Common myeloid progenitor, CD34-positive (primary cell): ENCODE measurements at regions not wholly inside any gene's neighbourhood (a gene's known extent, or its start where the extent isn't known, plus 50 kb on each side); places are given as distances from the start of the nearest gene placed in this dataset.

Experiments
- CTCF ChIA-PET: fragments of 350-600 bp; sonication (Branson Sonifier 250); formaldehyde crosslinking; loops from one replicate; lab custom pipeline; 2021; ENCODE audit warnings: antibody characterized with exemption; lab: Charles Lee
- POLR2A ChIA-PET: fragments of 350-600 bp; sonication (Branson Sonifier 250); formaldehyde crosslinking; loops from one replicate; lab custom pipeline; 2021; ENCODE audit warnings: antibody characterized with exemption; lab: Charles Lee
- DNase-seq, 3 donors: peaks; one replicate each; pipeline versions ENCODE4 v3.0.0 to v3.0.0-alpha.2; 2013
- H3K27ac ChIP-seq, 2 experiments: 1 replicate in 1 of 2; 2 replicates in 1 of 2; pipeline ENCODE4 v1.7.0; 2013; ENCODE audit warnings: inconsistent platforms in 2 of 2, low read length in 2 of 2, mild to moderate bottlenecking in 2 of 2, low read depth in 1 of 2, moderate library complexity in 1 of 2; ENCODE audit not compliant: severe bottlenecking in 2 of 2, insufficient read depth in 1 of 2, poor library complexity in 1 of 2
- H3K27me3 ChIP-seq, 5 experiments: replicated peaks in 2 of 5; 1 replicate in 3 of 5; 2 replicates in 2 of 5; pipeline versions ENCODE4 v1.6.1 to v1.7.0; 2013; ENCODE audit warnings: low read length in 4 of 5, mild to moderate bottlenecking in 2 of 5, moderate library complexity in 2 of 5, inconsistent platforms in 1 of 5; ENCODE audit not compliant: insufficient read depth in 5 of 5, control insufficient read depth in 4 of 5
- H3K36me3 ChIP-seq, 4 experiments: 1 replicate in 2 of 4; 2 replicates in 2 of 4; pipeline versions ENCODE4 v1.6.1 to v1.7.0; 2013; ENCODE audit warnings: low read length in 3 of 4, control low read depth in 1 of 4, mild to moderate bottlenecking in 1 of 4; ENCODE audit not compliant: control insufficient read depth in 4 of 4, insufficient read depth in 4 of 4
- H3K4me1 ChIP-seq, 4 experiments: 1 replicate in 3 of 4; 2 replicates in 1 of 4; pipeline versions ENCODE4 v1.6.1 to v1.7.1; 2013; ENCODE audit warnings: low read length in 3 of 4, mild to moderate bottlenecking in 3 of 4, control low read depth in 1 of 4, inconsistent platforms in 1 of 4, moderate library complexity in 1 of 4; ENCODE audit not compliant: control insufficient read depth in 4 of 4, insufficient read depth in 4 of 4; ENCODE audit errors: control extremely low read depth in 1 of 4
- H3K4me3 ChIP-seq, 7 experiments: 1 replicate in 4 of 7; 2 replicates in 3 of 7; pipeline versions ENCODE4 v1.5.1 to v1.7.0; 2013; ENCODE audit warnings: mild to moderate bottlenecking in 7 of 7, low read length in 6 of 7, moderate library complexity in 6 of 7, inconsistent platforms in 2 of 7, low read depth in 2 of 7, control low read depth in 1 of 7; ENCODE audit not compliant: insufficient read depth in 4 of 7, control insufficient read depth in 1 of 7; ENCODE audit errors: extremely low read depth in 1 of 7
- H3K9me3 ChIP-seq, 5 experiments: 1 replicate in 4 of 5; 2 replicates in 1 of 5; pipeline versions ENCODE4 v1.6.1 to v1.7.1; 2013; ENCODE audit warnings: low read length in 4 of 5, mild to moderate bottlenecking in 2 of 5, inconsistent platforms in 1 of 5, low read depth in 1 of 5, moderate library complexity in 1 of 5; ENCODE audit not compliant: control insufficient read depth in 4 of 5, insufficient read depth in 2 of 5; ENCODE audit errors: control extremely low read depth in 1 of 5
- WGBS: methylation state at CpG from one replicate; pipeline ENCODE4 v1.1.5; 2013; ENCODE audit not compliant: insufficient coverage; 5-methylcytosine and 5-hydroxymethylcytosine counted together

GRCh38 chr21:32834211-32834915 is 62.8 kb upstream of the PAXBP1 start:
- POLR2A ChIA-PET = interaction anchor here (0.8 kb wide), 1 partner anchor 103 kb away, joined by 3 read pairs; no protein-coding TSS in a partner anchor

GRCh38 chr21:32834916-32835235 is 63.3 kb upstream of the PAXBP1 start:
- ChIA-PET POLR2A (no interaction called here), CTCF (interaction anchor here (1.5 to 3.0 kb wide), 4 partner anchors 12 to 292 kb away, joined by 3 to 7 read pairs (median 5); no protein-coding TSS in a partner anchor)
- WGBS = 100% methylated on average over 2 of the region's 5 CpGs
- Histone ChIP-seq H3K4me3 (no peak overlapping the region), H3K9me3 (peaks cover 0 to 6% (median 1%) of the 10 kb centered on the region in 5 experiments), H3K4me1 (peaks cover 0 to 2% (median 0%) of the 10 kb centered on the region in 4 experiments), H3K27ac (no peak overlapping the region), H3K27me3 (peaks cover 0 to 3% (median 3%) of the 10 kb centered on the region in 5 experiments), H3K36me3 (no peaks in the 10 kb centered on the region)
- no peak for DNase-seq

More at GRCh38 chr21:32834211-32834915, 62.8 kb upstream of the PAXBP1 start:
- peaks cover 0 to 3% (median 0%) of the 10 kb centered on the region in 5 experiments for H3K27me3 ChIP-seq
- no CpG with 5 or more reads among the region's 7 CpGs for WGBS
- CTCF ChIA-PET = interaction anchor here (0.9 to 1.7 kb wide), 6 partner anchors 89 to 527 kb away, joined by 3 to 7 read pairs (median 4); no protein-coding TSS in a partner anchor
- no peak overlapping the region for H3K27ac ChIP-seq
- H3K9me3 ChIP-seq = peaks cover 0 to 6% (median 1%) of the 10 kb centered on the region in 5 experiments
- no peak for DNase-seq
- no peak overlapping the region for H3K4me3 ChIP-seq
- no peaks in the 10 kb centered on the region for H3K36me3 ChIP-seq
- H3K4me1 ChIP-seq = peaks cover 0 to 2% (median 0%) of the 10 kb centered on the region in 4 experiments

DNA sequence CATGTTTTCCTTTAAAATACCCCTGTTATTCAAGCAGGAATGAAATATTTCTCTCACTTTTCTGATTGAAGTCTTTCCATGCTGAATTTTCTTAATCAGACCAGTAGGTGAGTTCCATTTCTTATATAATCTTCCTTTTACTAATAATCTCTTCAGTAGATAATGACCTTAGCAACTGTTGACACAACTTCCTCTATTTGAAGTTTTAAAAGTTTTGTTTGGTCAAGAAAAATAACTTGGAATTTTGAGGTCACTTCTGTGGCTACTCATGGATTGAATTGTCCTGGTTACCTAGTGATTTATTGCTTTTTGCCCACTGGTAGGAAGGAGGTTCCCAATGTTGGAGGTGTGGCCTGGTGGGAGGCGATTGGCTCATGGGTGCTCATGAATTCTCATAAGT is 70.6 kb upstream of the PAXBP1 start:
- H3K36me3 ChIP-seq = no peaks in the 10 kb centered on the region
- no peak for DNase-seq
- no peak overlapping the region for H3K4me3 ChIP-seq
- WGBS = no CpG with 5 or more reads among the region's 1 CpG
- H3K27me3 ChIP-seq = peaks cover 0 to 6% (median 0%) of the 10 kb centered on the region in 5 experiments
- peaks cover 0 to 2% (median 0%) of the 10 kb centered on the region in 5 experiments for H3K9me3 ChIP-seq
- H3K4me1 ChIP-seq = no peaks in the 10 kb centered on the region
- POLR2A ChIA-PET = no interaction called here
- CTCF ChIA-PET = no interaction called here
- no peak overlapping the region for H3K27ac ChIP-seq

DNA sequence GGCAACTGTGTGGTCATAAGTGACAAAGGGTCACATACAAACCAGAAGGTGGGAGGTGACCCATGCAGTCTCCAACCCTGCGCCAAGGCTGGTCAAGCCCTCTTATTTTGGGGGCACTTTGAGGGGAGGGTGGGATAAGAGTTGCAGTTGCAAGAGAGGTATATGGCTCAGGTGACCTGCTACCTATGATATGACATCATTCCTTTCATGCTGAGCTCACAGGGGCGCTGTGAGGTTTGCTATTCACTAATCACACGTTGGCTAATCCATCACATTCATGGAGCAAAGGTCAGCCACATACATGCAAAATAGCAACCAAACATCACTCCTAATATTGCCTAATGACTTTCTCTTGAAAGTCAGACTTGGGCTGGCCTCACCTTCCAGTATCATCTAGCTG is 72.0 kb upstream of the PAXBP1 start:
- H3K9me3 ChIP-seq = no peaks in the 10 kb centered on the region
- peaks cover 0 to 7% (median 4%) of the 10 kb centered on the region in 5 experiments for H3K27me3 ChIP-seq
- no peak for DNase-seq
- CTCF ChIA-PET = interaction anchor here (0.9 kb wide), 1 partner anchor 354 kb away, joined by 4 read pairs; no protein-coding TSS in a partner anchor
- H3K4me3 ChIP-seq = no peak overlapping the region
- no peaks in the 10 kb centered on the region for H3K4me1 ChIP-seq
- WGBS = 97% methylated on average over 3 of the region's 3 CpGs
- POLR2A ChIA-PET = no interaction called here
- no peaks in the 10 kb centered on the region for H3K36me3 ChIP-seq
- H3K27ac ChIP-seq = no peak overlapping the region

DNA sequence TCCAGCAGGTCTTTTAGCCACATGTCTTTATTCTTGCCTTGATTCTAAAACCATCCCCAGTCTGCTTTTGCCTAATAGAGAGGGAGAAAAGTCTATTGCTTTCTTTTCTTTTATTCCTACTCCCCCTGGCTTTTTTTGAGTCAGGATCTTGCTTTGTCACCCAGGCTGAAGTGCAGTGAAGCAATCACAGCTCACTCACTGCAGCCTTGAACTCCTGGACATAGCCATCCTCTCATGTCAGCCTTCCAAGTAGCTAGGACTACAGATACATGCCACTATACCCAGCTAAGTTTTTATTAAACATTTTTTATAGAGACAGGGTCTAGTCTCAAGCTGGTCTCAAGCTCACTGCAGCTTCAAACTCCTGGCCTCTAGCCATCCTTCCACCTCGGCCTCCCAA is 72.5 kb upstream of the PAXBP1 start:
- H3K4me3 ChIP-seq = no peak overlapping the region
- CTCF ChIA-PET = interaction anchor here (0.9 kb wide), 1 partner anchor 353 kb away, joined by 4 read pairs; no protein-coding TSS in a partner anchor
- H3K27ac ChIP-seq = no peak overlapping the region
- no peaks in the 10 kb centered on the region for H3K36me3 ChIP-seq
- H3K9me3 ChIP-seq = no peaks in the 10 kb centered on the region
- POLR2A ChIA-PET = no interaction called here
- no peaks in the 10 kb centered on the region for H3K4me1 ChIP-seq
- 89% methylated on average over 1 of the region's 1 CpG for WGBS
- peaks cover 0 to 7% (median 4%) of the 10 kb centered on the region in 5 experiments for H3K27me3 ChIP-seq
- DNase-seq = no peak

- 82% methylated on average over 10 of the region's 14 CpGs for WGBS
- Histone ChIP-seq H3K27me3 (peaks cover 0 to 6% (median 4%) of the 10 kb centered on the region in 5 experiments), H3K9me3 (no peaks in the 10 kb centered on the region), H3K4me1 (no peaks in the 10 kb centered on the region), H3K27ac (no peak overlapping the region), H3K36me3 (no peaks in the 10 kb centered on the region), H3K4me3 (no peak overlapping the region)
- ChIA-PET CTCF (interaction anchor here (0.9 kb wide), 1 partner anchor 353 kb away, joined by 4 read pairs; no protein-coding TSS in a partner anchor), POLR2A (no interaction called here)
- no peak for DNase-seq
Measured at GRCh38 chr21:32844653-32845436, 73.3 kb upstream of the PAXBP1 start.
